ENCODE measurements at regions not wholly inside any gene's neighbourhood (a gene's known extent, or its start where the extent isn't known, plus 50 kb on each side); places are given as distances from the start of the nearest gene placed in this dataset.

DNA sequence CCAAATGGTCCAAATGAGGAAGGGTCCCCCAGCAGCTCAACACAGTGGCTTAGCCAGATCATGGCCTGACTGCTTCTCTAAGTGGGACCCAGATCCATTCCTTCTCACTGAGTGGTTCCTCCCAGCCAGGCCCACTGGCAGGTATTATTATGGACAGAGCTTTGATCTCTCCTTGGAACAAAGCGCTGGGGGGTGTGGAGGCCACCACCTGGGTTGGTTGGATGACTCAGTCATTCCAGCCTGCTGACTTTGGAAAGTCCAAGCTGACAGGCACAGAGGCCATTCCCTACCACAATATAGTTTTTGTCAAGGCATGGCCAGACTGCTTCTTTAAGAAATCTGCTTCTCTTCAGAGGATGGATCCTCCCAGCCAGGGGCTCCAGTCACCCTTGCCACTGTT, 341.1 kb downstream of the BTG1 start:
- TF ChIP-seq EZH2 (IDR thresholded peaks at IDR 0.05; ENCODE audit: low read length, unreplicated experiment) (no peak), CTCF (conservative IDR thresholded peaks at IDR 0.05; ENCODE audit: low read depth, low read length) (no peak), EZH2phosphoT487 (IDR thresholded peaks at IDR 0.05; ENCODE audit: borderline replicate concordance, low read length) (no peak)

All from PC-3 (cell line).